MG63 (cell line): ENCODE measurements at regions not wholly inside any gene's neighbourhood (a gene's known extent, or its start where the extent isn't known, plus 50 kb on each side); places are given as distances from the start of the nearest gene placed in this dataset.
"Not testable (repeated sequence)": the region's sequence is repeated elsewhere in the genome, so short reads cannot be mapped to it uniquely, and the experiment has no call there.

Source experiments
- DNase-seq: peaks from one replicate; pipeline ENCODE4 v3.0.0-alpha.2; 2020
- H3K27me3 ChIP-seq: fragments of 250-450 bp; sonication (Bioruptor Pico); 2 replicates; pipeline ENCODE4 v1.5.1; 2020; ENCODE audit warnings: mild to moderate bottlenecking, moderate library complexity
- H3K36me3 ChIP-seq: fragments of 250-450 bp; sonication (Bioruptor Pico); 2 replicates; pipeline ENCODE4 v1.5.1; 2020; ENCODE audit warnings: mild to moderate bottlenecking, moderate library complexity
- H3K4me3 ChIP-seq: fragments of 250-450 bp; sonication (Bioruptor Pico); 2 replicates; pipeline ENCODE4 v1.5.1; 2020; ENCODE audit warnings: mild to moderate bottlenecking, moderate library complexity
- H3K9me3 ChIP-seq: fragments of 250-450 bp; sonication (Bioruptor Pico); 2 replicates; pipeline ENCODE4 v1.5.1; 2020; ENCODE audit warnings: mild to moderate bottlenecking, moderate library complexity

DNA sequence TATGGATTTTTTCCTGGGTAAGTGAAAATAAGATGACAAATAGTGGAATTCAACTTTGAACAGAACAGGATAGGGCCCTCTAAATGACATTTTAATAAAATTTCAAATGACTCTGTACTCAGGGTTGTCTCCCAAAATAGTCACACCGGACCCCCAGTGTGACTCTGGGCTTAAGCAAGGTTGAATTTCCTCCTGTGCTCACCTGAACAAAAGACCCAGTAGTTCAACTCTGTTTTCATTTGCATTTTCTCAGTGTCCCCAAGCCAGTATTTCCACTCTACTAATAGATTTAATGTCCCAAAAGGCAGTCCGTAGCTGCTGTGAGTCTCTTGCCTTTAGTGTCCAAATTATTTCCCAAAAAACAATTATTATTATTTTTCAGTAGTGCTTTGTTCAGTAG lies 296.6 kb downstream of the PLOD2 start:
- H3K36me3 ChIP-seq: no peaks in the 10 kb centered on the region
- no peak for DNase-seq
- no peak overlapping the region for H3K4me3 ChIP-seq
- no peaks in the 10 kb centered on the region for H3K9me3 ChIP-seq
- no peaks in the 10 kb centered on the region; the same call in 1 of the 2 replicates for H3K27me3 ChIP-seq

DNA sequence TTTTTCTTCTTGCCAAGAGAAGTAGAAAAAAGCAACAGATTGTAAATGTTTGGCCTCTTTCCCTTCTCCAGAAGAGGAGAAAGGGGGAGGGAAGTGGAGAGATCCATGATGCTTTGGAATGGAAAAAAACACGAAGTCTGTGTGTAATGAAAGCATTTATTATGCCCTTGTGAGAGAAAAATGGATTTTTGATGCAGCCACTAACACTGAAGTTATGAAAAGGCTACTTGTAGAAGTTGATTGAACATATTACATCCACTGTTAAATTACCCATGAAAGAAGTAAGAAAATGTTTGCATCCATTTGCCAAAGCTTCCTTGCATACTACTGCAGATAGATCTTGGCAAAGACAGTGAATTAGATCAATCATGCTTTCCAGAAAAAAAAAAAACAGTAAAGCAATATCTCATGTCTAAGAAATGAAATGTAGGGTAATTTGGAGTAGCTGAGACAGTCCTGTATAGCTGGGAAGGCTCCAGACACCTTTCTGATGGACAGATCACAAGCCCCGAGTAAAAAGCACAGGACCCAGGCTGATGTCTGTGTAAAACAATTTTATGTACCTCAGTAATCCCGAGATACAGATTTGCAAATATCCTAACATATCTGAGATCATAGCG lies 295.5 kb downstream of the PLOD2 start:
- H3K9me3 ChIP-seq: no peaks in the 10 kb centered on the region
- no peak for DNase-seq
- no peak overlapping the region for H3K4me3 ChIP-seq
- no peaks in the 10 kb centered on the region for H3K36me3 ChIP-seq
- no peaks in the 10 kb centered on the region for H3K27me3 ChIP-seq

DNA sequence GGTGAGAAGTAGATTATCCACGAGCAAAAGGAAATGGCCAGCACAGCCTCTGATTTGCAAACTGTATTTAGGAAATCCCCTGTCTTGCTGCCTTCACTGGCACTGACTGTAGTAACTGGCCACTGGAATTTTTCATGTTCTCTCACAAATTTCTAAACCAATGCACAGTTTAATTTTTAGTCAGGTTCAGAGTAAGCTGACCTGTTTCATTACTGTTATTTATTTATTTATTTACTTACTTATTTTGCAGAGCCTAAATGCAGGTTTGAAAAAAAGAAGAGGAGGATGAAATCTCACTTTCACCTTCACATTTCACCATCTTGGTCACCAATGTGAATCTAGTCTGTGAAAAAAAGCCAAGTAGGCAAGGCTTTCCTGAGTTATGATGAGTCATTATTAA lies 291.0 kb downstream of the PLOD2 start:
- no peaks in the 10 kb centered on the region for H3K36me3 ChIP-seq
- no peaks in the 10 kb centered on the region for H3K9me3 ChIP-seq
- no peak overlapping the region for H3K4me3 ChIP-seq
- no peak for DNase-seq
- no peaks in the 10 kb centered on the region for H3K27me3 ChIP-seq

DNA sequence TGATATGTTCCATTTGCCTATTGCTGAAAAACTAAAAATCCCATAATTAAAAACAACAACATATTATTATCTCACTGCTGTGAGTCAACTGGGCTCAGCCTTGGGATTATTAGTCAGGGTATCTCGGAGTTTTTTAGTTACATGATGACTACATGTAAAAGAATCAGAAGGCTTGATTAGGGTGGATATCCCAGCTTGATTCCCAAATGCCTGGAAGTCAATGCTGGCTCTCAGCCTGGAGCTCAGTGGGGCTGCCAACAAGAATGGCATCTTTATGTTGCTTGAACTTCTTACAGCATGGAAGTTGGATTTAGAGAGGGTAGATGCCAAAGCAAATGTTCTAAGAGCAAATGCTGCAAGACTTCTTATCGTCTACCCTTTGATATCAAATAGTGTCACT lies 278.5 kb downstream of the PLOD2 start:
- no peak overlapping the region for H3K4me3 ChIP-seq
- no peaks in the 10 kb centered on the region for H3K36me3 ChIP-seq
- peak; percentile 88 for DNase-seq
- H3K27me3 ChIP-seq: no peaks in the 10 kb centered on the region
- H3K9me3 ChIP-seq: no peaks in the 10 kb centered on the region

DNA sequence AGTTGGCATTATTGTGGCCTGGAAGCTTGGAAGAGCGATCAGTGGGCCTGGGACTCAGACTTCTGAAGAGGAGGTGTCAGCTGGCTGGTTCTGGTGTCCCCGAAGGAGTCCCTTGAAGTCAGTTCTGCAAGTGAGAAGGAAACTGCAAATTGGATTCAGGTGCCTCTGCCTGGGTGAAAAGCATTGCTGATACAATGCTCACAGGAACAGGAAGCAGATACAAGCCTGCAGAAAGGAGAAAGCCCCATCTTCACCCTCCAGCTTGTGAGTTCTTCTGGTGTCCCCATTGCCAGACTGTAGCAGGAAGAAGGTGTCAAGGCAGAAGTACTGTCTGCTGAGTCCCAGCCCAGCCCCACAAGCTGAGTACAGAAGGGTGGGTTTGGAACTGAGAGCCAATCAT lies 271.3 kb downstream of the PLOD2 start:
- no peaks in the 10 kb centered on the region for H3K36me3 ChIP-seq

DNA sequence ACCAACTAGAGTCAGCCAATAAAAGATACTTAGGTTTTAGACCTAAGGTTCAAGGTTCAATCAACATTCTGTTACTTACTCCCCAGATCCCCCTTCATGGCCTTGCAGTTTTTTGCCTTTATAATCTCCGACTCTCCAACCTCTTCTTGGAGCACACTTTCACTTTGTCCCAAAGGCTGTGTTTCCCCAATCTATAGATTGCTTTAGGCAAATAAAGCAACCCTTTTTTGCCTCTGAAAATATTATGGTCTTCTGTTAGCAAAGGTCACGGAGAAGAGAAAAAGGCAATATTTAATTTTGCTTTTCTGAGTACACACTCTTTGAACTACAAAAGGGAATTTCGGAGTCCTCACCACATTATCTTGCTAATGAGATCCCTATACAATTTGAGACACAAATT lies 268.1 kb downstream of the PLOD2 start:
- no peaks in the 10 kb centered on the region for H3K9me3 ChIP-seq
- H3K4me3 ChIP-seq: no peak overlapping the region
- no peak for DNase-seq
- H3K36me3 ChIP-seq: no peaks in the 10 kb centered on the region
- H3K27me3 ChIP-seq: no peaks in the 10 kb centered on the region

More for the DNA sequence above, 271.3 kb downstream of the PLOD2 start:
- Histone ChIP-seq H3K9me3 (no peaks in the 10 kb centered on the region), H3K27me3 (no peaks in the 10 kb centered on the region), H3K4me3 (no peak overlapping the region)
- no peak for DNase-seq

DNA sequence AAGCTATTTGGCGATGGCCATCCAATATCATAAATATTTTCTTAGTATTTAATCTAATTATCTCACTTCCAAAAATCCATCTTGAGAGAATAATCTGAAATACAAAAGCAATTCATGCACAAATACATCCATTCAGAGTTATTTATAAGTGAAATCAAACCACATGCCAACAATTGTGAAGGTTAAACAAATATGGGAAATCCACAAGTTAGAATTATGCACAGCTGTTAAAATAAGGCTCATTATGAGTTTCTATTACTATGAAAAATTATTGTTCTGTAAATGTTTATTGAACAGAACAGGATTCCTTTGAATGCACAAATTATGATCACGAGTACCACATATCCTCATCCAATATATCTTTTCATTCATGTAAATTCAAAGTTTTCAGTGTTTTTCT lies 267.7 kb downstream of the PLOD2 start:
- Histone ChIP-seq H3K4me3 (no peak overlapping the region), H3K27me3 (no peaks in the 10 kb centered on the region), H3K9me3 (no peaks in the 10 kb centered on the region), H3K36me3 (no peaks in the 10 kb centered on the region)
- DNase-seq: no peak

DNA sequence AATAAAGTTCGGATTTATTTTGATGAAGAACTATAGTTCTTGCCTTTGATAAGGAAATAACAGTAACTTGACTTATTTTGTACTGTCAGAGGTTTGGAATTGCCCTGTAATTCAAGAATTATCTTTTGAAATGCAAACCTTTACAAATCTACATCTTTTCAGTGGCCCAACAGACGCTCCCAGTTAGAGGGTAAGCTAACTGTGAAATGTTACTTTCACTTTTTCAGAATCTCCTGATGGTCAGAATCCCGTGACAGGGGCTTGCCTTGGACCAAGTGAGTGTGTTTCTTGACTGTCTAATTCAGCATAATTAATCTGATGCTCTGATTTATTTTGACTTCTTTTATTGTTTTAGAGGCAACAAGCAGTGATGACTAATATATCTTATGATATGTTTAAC lies 262.5 kb downstream of the PLOD2 start:
- Histone ChIP-seq H3K9me3 (no peaks in the 10 kb centered on the region), H3K36me3 (no peaks in the 10 kb centered on the region), H3K4me3 (peak overlapping the region; percentile 49), H3K27me3 (no peaks in the 10 kb centered on the region)
- DNase-seq: peak; percentile 2

DNA sequence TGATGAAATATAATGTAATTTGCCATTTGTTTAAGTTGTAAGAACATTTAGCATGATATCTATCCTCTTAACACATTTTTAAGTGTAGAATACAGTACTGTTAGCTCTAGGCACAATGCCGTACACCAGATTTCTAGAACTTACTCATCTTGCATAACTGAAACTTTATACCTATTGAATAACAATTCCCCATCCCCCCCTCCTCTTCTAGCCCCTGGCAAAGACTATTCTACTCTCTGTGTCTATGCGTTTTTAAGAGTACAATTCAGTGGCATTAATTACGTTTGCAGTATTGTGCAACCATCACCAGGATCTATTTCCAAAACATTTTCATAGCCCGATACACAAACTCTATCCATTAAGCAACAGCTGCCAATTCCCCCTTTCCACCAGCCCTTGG lies 261.7 kb downstream of the PLOD2 start:
- no peaks in the 10 kb centered on the region for H3K36me3 ChIP-seq
- H3K9me3 ChIP-seq: no peaks in the 10 kb centered on the region
- H3K4me3 ChIP-seq: no peak overlapping the region
- no peaks in the 10 kb centered on the region for H3K27me3 ChIP-seq
- DNase-seq: no peak

DNA sequence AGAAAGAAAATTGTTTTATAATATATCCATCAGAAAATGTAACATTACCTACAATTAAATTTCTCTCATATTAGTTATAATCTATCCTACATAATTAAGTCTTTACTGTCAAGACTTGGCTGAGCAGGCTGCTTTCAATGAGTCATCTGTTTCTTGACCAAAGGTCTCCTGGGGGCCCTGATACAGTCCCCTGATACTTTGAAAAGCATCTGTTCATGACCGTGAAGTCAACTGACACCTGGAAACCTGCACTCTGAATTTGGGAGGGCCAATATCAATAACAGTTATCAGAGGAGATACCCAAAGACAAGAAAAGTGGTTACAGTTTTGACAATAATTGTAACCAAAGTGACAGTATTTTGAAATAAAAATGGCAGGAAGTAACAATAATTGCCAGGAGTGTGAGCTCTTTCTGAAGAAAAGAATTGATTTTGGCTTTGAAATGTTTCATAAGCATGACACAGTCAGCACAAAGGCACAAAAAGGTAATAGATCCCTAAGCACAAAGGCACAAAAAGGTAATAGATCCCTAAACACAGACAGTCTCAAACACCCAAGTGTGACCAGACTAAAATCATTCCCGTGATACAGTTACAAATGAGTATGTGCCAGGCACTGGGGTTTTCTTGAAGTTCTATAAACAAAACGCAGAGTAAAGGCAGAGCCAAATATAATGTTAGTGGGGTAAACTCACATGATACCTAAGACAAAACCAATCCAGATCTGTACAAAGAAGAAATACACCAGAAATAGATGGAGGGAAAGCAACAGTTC lies 260.7 kb downstream of the PLOD2 start:
- Histone ChIP-seq H3K27me3 (no peaks in the 10 kb centered on the region), H3K36me3 (no peaks in the 10 kb centered on the region), H3K9me3 (no peaks in the 10 kb centered on the region), H3K4me3 (no peak overlapping the region)
- DNase-seq: no peak

DNA sequence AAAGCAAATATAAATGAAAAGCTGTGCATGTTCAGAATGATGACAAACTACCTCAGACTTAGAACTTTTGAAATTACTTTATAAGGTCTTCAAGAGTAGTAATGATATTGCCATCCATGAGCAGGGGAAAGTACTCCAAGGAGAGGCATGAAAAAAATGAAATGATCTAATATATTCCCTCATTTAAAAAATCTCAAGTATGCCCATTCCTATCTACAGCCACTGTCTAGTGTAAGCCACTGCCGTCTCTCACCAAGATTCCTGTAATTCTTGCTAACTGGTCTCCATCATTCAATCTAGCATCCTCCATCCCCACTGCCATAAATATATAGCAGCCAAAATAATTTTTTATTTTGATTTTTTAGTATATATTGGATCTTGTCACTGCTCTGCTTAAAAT lies 258.8 kb downstream of the PLOD2 start:
- Histone ChIP-seq H3K9me3 (no peaks in the 10 kb centered on the region), H3K4me3 (no peak overlapping the region), H3K36me3 (no peaks in the 10 kb centered on the region), H3K27me3 (no peaks in the 10 kb centered on the region)
- DNase-seq: no peak

DNA sequence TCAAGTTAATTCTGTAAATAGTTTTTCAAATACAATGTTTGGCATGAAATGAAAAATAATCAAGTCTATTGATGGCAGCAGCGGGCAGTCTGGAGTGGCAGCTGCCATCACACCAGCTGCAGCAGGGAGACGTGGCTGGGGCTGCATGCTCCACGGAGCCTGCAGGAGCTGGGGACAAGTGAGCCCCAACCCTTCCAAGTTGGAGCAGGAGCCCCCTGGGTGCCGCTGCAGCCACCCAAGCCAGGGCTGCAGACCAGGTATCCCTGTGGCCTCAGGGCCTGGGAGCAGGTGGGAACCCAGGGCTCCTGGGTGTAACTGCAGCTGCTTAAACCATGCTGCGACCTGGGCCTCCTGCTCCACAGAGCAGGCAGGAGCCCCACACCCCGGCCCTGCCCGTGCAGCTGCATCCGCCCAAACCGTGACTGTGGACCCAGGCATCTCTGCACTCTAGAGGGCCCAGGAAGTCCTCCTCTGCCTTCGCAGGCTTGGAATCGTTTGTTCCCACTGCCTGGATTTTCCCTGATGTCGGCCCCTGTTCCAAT lies 257.4 kb downstream of the PLOD2 start:
- H3K4me3 ChIP-seq: no peak overlapping the region
- no peaks in the 10 kb centered on the region for H3K27me3 ChIP-seq
- no peaks in the 10 kb centered on the region for H3K36me3 ChIP-seq
- H3K9me3 ChIP-seq: no peaks in the 10 kb centered on the region
- DNase-seq: no peak

DNA sequence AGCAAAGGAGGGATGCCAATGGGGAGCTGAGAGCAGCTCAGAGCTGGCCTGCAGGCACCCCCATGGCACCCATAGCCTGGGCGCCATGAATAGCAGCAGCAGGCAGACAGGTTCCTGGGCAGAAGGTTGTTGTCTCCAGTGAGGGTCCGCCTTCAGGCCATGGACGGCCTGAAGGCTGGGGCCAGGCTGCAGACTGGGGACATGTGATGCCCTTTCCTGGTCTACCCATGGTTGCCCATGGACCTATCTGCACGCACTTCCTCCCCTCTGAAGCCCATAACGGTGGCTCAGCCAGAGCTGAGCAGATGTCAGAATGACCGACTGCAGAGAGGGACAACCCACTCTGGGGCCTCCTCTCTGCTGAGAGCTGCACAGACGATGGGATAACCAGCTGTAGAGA lies 256.8 kb downstream of the PLOD2 start:
- no peak for DNase-seq
- Histone ChIP-seq H3K9me3 (no peaks in the 10 kb centered on the region), H3K4me3 (no peak overlapping the region), H3K36me3 (no peaks in the 10 kb centered on the region), H3K27me3 (no peaks in the 10 kb centered on the region)

DNA sequence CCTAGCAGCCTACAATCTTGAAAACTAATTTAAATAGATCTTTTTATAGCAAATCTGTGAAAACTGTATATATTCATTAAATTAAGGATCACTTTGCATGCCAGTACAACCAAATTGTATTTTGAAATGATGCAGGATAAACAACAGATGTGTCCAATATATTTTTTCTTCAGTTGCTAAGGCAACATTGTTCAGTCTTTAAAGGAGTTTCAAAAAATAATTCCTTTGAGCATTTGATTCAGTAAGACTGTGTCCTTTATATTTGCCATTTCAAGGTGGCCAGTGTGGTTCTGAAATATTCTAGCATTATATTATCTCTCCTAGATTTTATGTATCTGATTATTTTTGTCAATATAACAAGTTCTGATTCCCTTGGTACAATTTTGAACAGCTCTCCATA lies 254.7 kb downstream of the PLOD2 start:
- Histone ChIP-seq H3K36me3 (no peaks in the 10 kb centered on the region), H3K4me3 (no peak overlapping the region), H3K27me3 (no peaks in the 10 kb centered on the region), H3K9me3 (no peaks in the 10 kb centered on the region)
- DNase-seq: no peak

DNA sequence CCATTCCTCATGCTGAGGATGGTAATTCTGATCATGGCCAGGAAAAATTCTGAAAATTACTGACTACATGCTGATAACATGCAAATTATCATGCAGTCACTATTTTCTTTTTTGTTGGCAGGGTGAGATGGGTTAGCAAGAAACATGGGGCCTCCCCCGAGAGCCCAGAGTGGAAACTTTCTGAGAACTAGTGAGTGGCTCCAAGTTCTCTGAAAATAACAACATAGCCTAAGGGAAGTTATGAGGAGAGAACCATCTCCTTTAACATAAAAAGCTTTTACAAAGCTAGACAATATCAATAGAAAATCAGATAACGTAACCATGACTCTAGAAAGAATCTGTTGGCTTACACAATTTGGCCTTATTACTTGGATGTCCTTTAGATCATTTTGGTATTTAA lies 254.2 kb downstream of the PLOD2 start:
- no peaks in the 10 kb centered on the region for H3K9me3 ChIP-seq

DNA sequence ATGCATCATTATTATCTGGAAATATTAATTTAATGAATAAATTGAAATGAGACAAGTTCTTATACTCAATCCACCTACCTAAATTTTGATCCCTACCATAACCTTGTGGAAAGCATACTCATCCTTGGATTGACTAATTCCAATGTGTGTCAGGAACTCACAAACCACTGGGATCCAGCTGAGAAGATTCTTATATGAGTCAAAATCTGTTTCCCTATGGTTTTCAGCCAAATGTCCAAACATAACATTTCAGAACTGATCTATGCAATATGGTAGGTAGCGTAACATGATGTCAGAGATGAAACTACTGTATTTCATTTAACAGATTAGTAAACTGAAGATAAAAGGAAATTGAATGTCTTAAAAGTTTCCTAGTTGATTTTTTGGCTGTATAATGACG lies 250.0 kb downstream of the PLOD2 start:
- no peaks in the 10 kb centered on the region for H3K9me3 ChIP-seq
- no peak for DNase-seq
- no peak overlapping the region for H3K4me3 ChIP-seq
- H3K27me3 ChIP-seq: no peaks in the 10 kb centered on the region
- no peaks in the 10 kb centered on the region for H3K36me3 ChIP-seq

More for the DNA sequence above, 254.2 kb downstream of the PLOD2 start:
- no peaks in the 10 kb centered on the region for H3K36me3 ChIP-seq
- no peak for DNase-seq
- no peak overlapping the region for H3K4me3 ChIP-seq
- H3K27me3 ChIP-seq: no peaks in the 10 kb centered on the region

DNA sequence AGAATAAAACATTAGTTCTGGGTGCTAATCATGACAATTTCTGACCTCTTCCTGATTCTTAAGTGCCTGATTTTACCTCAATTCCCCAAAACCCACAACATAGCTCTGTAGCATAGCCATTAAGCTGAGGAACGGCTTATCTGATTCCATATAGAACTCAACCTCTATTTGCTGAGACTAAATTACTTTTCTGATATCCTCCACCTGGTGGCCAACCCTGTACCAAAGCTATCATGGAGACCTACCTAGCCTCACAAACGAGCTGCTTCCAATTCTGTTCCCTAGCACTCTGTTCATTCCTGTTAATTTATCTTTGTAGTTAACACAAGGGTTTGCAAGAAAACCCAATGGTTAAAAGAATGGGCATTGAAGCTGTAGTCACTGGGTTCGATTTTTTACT lies 245.2 kb downstream of the PLOD2 start:
- no peaks in the 10 kb centered on the region for H3K27me3 ChIP-seq
- H3K36me3 ChIP-seq: no peaks in the 10 kb centered on the region
- DNase-seq: no peak
- H3K4me3 ChIP-seq: no peak overlapping the region
- no peaks in the 10 kb centered on the region for H3K9me3 ChIP-seq

DNA sequence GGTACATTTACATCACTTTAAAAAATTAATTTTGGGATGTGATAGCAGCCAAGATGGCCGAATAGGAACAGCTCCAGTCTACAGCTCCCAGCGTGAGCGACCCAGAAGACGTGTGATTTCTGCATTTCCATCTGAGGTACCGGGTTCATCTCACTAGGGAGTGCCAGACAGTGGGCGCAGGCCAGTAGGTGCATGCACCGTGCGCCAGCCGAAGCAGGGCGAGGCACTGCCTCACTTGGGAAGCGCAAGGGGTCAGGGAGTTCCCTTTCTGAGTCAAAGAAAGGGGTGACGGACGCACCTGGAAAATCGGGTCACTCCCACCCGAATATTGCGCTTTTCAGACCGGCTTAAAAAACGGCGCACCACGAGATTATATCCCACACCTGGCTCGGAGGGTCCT lies 233.2 kb downstream of the PLOD2 start:
- DNase-seq, H3K9me3 ChIP-seq, H3K36me3 ChIP-seq, H3K27me3 ChIP-seq, H3K4me3 ChIP-seq: not testable (repeated sequence)
